ENCODE measurements at regions not wholly inside any gene's neighbourhood (a gene's known extent, or its start where the extent isn't known, plus 50 kb on each side); places are given as distances from the start of the nearest gene placed in this dataset.

- DNase-seq (ENCODE audit: low spot score): no peak
Observed at GRCh38 chr9:17894501-17895160, 315.8 kb downstream of the SH3GL2 start.

- DNase-seq (ENCODE audit: low spot score): no peak
Observed at GRCh38 chr9:17900606-17901005, 321.7 kb downstream of the SH3GL2 start.

- no peak for DNase-seq (ENCODE audit: low spot score)
Observed at GRCh38 chr9:17905366-17905765, 326.5 kb downstream of the SH3GL2 start.

- DNase-seq (ENCODE audit: low spot score): no peak
Observed at GRCh38 chr9:17905781-17906175, 326.9 kb downstream of the SH3GL2 start.

GRCh38 chr9:17906176-17906840 is 327.4 kb downstream of the SH3GL2 start:
- DNase-seq (ENCODE audit: low spot score): no peak

GRCh38 chr9:17906841-17907778 is 328.2 kb downstream of the SH3GL2 start:
- no peak for DNase-seq (ENCODE audit: low spot score)

GRCh38 chr9:17907779-17908508 is 329.1 kb downstream of the SH3GL2 start:
- no peak for DNase-seq (ENCODE audit: low spot score)

GRCh38 chr9:17926246-17926645 is 347.4 kb downstream of the SH3GL2 start:
- no peak for DNase-seq (ENCODE audit: low spot score)

GRCh38 chr9:17927616-17928015 is 348.8 kb downstream of the SH3GL2 start:
- no peak for DNase-seq (ENCODE audit: low spot score)

- DNase-seq (ENCODE audit: low spot score): no peak
Observed at GRCh38 chr9:17928228-17928627, 349.4 kb downstream of the SH3GL2 start.

- DNase-seq (ENCODE audit: low spot score): no peak
Observed at GRCh38 chr9:17928768-17929167, 349.9 kb downstream of the SH3GL2 start.

- no peak for DNase-seq (ENCODE audit: low spot score)
Observed at GRCh38 chr9:17929506-17929905, 350.6 kb downstream of the SH3GL2 start.

GRCh38 chr9:17930071-17930470 is 351.2 kb downstream of the SH3GL2 start:
- no peak for DNase-seq (ENCODE audit: low spot score)

- DNase-seq (ENCODE audit: low spot score): no peak
Observed at GRCh38 chr9:17936365-17936764, 357.5 kb downstream of the SH3GL2 start.

GRCh38 chr9:17938035-17938655 is 359.3 kb downstream of the SH3GL2 start:
- DNase-seq (ENCODE audit: low spot score): no peak

GRCh38 chr9:17942498-17942897 is 363.6 kb downstream of the SH3GL2 start:
- no peak for DNase-seq (ENCODE audit: low spot score)

GRCh38 chr9:17955409-17955808 is 376.5 kb downstream of the SH3GL2 start:
- no peak for DNase-seq (ENCODE audit: low spot score)

GRCh38 chr9:17958363-17958762 is 379.5 kb downstream of the SH3GL2 start:
- no peak for DNase-seq (ENCODE audit: low spot score)

GRCh38 chr9:17962747-17963146 is 383.9 kb downstream of the SH3GL2 start:
- no peak for DNase-seq (ENCODE audit: low spot score)

GRCh38 chr9:17963498-17963897 is 384.6 kb downstream of the SH3GL2 start:
- no peak for DNase-seq (ENCODE audit: low spot score)

- DNase-seq (ENCODE audit: low spot score): no peak
Observed at GRCh38 chr9:17967731-17968130, 388.9 kb downstream of the SH3GL2 start.

- DNase-seq (ENCODE audit: low spot score): no peak
Observed at GRCh38 chr9:17969232-17969631, 390.4 kb downstream of the SH3GL2 start.
